Endothelial cell (in vitro differentiated cells): ENCODE measurements at regions not wholly inside any gene's neighbourhood (a gene's known extent, or its start where the extent isn't known, plus 50 kb on each side); places are given as distances from the start of the nearest gene placed in this dataset.

Experiments
- DNase-seq: peaks from one replicate; pipeline ENCODE4 v3.0.0; 2021; ENCODE audit warnings: low spot score
- H3K27ac Mint-ChIP-seq: one replicate; pipeline ENCODE4 v1.8.0; 2021; ENCODE audit warnings: mixed read lengths, inconsistent platforms; ENCODE audit not compliant: unreplicated experiment
- H3K27me3 Mint-ChIP-seq: one replicate; pipeline ENCODE4 v1.8.0; 2021; ENCODE audit warnings: mild to moderate bottlenecking, moderate library complexity, mixed read lengths, inconsistent platforms; ENCODE audit not compliant: unreplicated experiment
- H3K36me3 Mint-ChIP-seq: one replicate; pipeline ENCODE4 v1.8.0; 2021; ENCODE audit warnings: mild to moderate bottlenecking, low read depth, mixed read lengths, inconsistent platforms; ENCODE audit not compliant: unreplicated experiment
- H3K4me1 Mint-ChIP-seq: one replicate; pipeline ENCODE4 v1.8.0; 2021; ENCODE audit warnings: mild to moderate bottlenecking, mixed read lengths, inconsistent platforms; ENCODE audit not compliant: unreplicated experiment
- H3K4me3 Mint-ChIP-seq: one replicate; pipeline ENCODE4 v1.8.0; 2021; ENCODE audit warnings: mild to moderate bottlenecking, mixed read lengths, inconsistent platforms; ENCODE audit not compliant: unreplicated experiment
- H3K9me3 Mint-ChIP-seq: one replicate; pipeline ENCODE4 v1.8.0; 2021; ENCODE audit warnings: mixed read lengths, inconsistent platforms; ENCODE audit not compliant: unreplicated experiment
- CTCF ChIP-seq: fragments of 200-600 bp; sonication (generic); IDR thresholded peaks from one replicate; pipeline ENCODE4 v1.5.0; 2021; ENCODE audit warnings: antibody characterized with exemption; ENCODE audit not compliant: unreplicated experiment

- TF ChIP-seq CTCF: no peak
- Mint-ChIP-seq H3K9me3 (no peaks in the 10 kb centered on the region), H3K4me3 (no peak overlapping the region), H3K4me1 (no peaks in the 10 kb centered on the region), H3K36me3 (no peaks in the 10 kb centered on the region), H3K27ac (no peak overlapping the region), H3K27me3 (peaks cover 4% of the 10 kb centered on the region)
- DNase-seq: no peak
Measured at GRCh38 chr4:24704149-24704548, 91.2 kb upstream of the SOD3 start.

GRCh38 chr4:24705016-24705753 is 90.2 kb upstream of the SOD3 start:
- H3K9me3 Mint-ChIP-seq: no peaks in the 10 kb centered on the region
- H3K27me3 Mint-ChIP-seq: peaks cover 4% of the 10 kb centered on the region
- H3K36me3 Mint-ChIP-seq: no peaks in the 10 kb centered on the region
- no peaks in the 10 kb centered on the region for H3K4me1 Mint-ChIP-seq
- H3K4me3 Mint-ChIP-seq: no peak overlapping the region
- no peak overlapping the region for H3K27ac Mint-ChIP-seq
- no peak for DNase-seq
- TF ChIP-seq CTCF: no peak

- H3K4me3 Mint-ChIP-seq: no peak overlapping the region
- H3K36me3 Mint-ChIP-seq: no peaks in the 10 kb centered on the region
Measured at GRCh38 chr4:24713604-24714003, 81.8 kb upstream of the SOD3 start.

GRCh38 chr4:24719615-24720014 is 75.8 kb upstream of the SOD3 start:
- no peaks in the 10 kb centered on the region for H3K27me3 Mint-ChIP-seq
- no peaks in the 10 kb centered on the region for H3K36me3 Mint-ChIP-seq
- H3K27ac Mint-ChIP-seq: no peak overlapping the region
- DNase-seq: no peak
- H3K4me3 Mint-ChIP-seq: no peak overlapping the region
- no peak for TF ChIP-seq CTCF
- no peaks in the 10 kb centered on the region for H3K4me1 Mint-ChIP-seq
- no peaks in the 10 kb centered on the region for H3K9me3 Mint-ChIP-seq

More at GRCh38 chr4:24713604-24714003, 81.8 kb upstream of the SOD3 start:
- no peaks in the 10 kb centered on the region for H3K4me1 Mint-ChIP-seq
- no peaks in the 10 kb centered on the region for H3K9me3 Mint-ChIP-seq
- H3K27ac Mint-ChIP-seq: no peak overlapping the region
- DNase-seq: no peak
- H3K27me3 Mint-ChIP-seq: no peaks in the 10 kb centered on the region
- TF ChIP-seq CTCF: no peak

- Mint-ChIP-seq H3K9me3 (no peaks in the 10 kb centered on the region), H3K36me3 (no peaks in the 10 kb centered on the region), H3K27me3 (no peaks in the 10 kb centered on the region), H3K27ac (no peak overlapping the region), H3K4me3 (no peak overlapping the region), H3K4me1 (no peaks in the 10 kb centered on the region)
- no peak for TF ChIP-seq CTCF
- no peak for DNase-seq
Measured at GRCh38 chr4:24720436-24720835, 74.9 kb upstream of the SOD3 start.
